Upper lobe of left lung (tissue), 4 donors: ENCODE measurements at regions not wholly inside any gene's neighbourhood (a gene's known extent, or its start where the extent isn't known, plus 50 kb on each side); places are given as distances from the start of the nearest gene placed in this dataset.

ENCODE experiments used
- EP300 ChIP-seq, 4 donors: sonication (generic); formaldehyde crosslinking; IDR thresholded peaks; one replicate each; pipeline ENCODE4 v1.5.1; 2017; ENCODE audit warnings: antibody characterized with exemption in 4 of 4, control low read depth in 2 of 4
- POLR2A ChIP-seq, 4 donors: fragments of 450-650 bp; IDR thresholded peaks; one replicate each; pipeline ENCODE4 v1.5.1; 2016 to 2017; ENCODE audit warnings: antibody characterized with exemption in 4 of 4, mild to moderate bottlenecking in 2 of 4
- POLR2AphosphoS5 ChIP-seq, 2 donors: sonication (generic); formaldehyde crosslinking; IDR thresholded peaks; one replicate each; pipeline ENCODE4 v1.5.1; 2017; ENCODE audit warnings: antibody characterized with exemption in 2 of 2
- TF ChIP-seq, protein P1 (sequence below), 6 experiments: fragments of 450-650 bp in 4 of 6; fragments of 200-600 bp in 2 of 6; sonication (generic) in 2 of 6; IDR thresholded peaks; one replicate each; pipeline ENCODE4 v1.5.1; 2016 to 2019; ENCODE audit warnings: antibody characterized with exemption in 6 of 6

DNA sequence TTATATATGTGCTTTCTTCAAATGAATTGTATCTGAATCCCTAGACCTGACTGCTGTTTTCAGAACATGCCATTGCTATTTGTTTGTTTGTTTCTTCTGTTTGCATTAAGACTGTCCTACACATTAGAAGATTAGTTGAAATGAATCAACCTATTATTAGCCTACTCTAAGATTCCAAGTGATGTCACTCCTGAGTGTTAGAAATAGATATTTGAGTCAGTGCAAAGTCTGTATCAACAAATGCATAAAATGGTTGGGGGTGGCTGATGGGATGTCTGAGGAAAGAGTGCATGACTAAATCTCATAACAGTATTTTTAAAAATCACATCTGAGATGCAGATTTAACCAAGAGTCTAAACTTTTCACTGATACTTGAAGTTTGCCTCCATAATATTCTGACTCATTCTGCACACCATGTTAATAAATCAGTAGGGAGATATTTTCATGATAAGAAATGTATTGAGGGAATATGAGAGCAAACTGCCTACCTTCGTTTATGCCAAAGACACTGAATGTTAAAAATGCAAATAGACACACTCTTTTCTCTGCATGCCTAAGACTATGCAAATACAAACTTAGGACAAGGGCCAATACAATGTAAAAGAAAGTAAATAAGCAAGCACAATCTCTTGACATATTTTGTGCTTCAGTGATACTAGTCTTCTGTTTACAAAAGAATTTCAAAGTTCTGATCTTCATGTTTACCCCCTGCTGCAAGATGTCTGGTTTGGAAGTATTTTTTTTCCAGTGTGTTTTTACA is 253.3 kb downstream of the LIG4 start:
- TF ChIP-seq EP300 (IDR thresholded peaks at IDR 0.05), result no peak
- no peak for TF ChIP-seq POLR2A (IDR thresholded peaks at IDR 0.05)
- TF ChIP-seq, protein P1, sequence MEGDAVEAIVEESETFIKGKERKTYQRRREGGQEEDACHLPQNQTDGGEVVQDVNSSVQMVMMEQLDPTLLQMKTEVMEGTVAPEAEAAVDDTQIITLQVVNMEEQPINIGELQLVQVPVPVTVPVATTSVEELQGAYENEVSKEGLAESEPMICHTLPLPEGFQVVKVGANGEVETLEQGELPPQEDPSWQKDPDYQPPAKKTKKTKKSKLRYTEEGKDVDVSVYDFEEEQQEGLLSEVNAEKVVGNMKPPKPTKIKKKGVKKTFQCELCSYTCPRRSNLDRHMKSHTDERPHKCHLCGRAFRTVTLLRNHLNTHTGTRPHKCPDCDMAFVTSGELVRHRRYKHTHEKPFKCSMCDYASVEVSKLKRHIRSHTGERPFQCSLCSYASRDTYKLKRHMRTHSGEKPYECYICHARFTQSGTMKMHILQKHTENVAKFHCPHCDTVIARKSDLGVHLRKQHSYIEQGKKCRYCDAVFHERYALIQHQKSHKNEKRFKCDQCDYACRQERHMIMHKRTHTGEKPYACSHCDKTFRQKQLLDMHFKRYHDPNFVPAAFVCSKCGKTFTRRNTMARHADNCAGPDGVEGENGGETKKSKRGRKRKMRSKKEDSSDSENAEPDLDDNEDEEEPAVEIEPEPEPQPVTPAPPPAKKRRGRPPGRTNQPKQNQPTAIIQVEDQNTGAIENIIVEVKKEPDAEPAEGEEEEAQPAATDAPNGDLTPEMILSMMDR (IDR thresholded peaks at IDR 0.05), result no peak
- no peak for TF ChIP-seq POLR2AphosphoS5 (IDR thresholded peaks at IDR 0.05)
